HG02623 (cell line): ENCODE measurements at regions not wholly inside any gene's neighbourhood (a gene's known extent, or its start where the extent isn't known, plus 50 kb on each side); places are given as distances from the start of the nearest gene placed in this dataset.
"Not testable (repeated sequence)": the region's sequence is repeated elsewhere in the genome, so short reads cannot be mapped to it uniquely, and the experiment has no call there.

Experiments
- ATAC-seq: cut with Tn5 transposase; IDR thresholded peaks from one replicate; pipeline ENCODE4 v1.9.1; 2021; ENCODE audit warnings: moderate library complexity; ENCODE audit not compliant: unreplicated experiment

- ATAC-seq = no peak
Measured at GRCh38 chr16:60077861-60078260, 1343.7 kb upstream of the GOT2 start.

GRCh38 chr16:60074378-60074777, 1340.3 kb upstream of the GOT2 start:
- ATAC-seq = no peak

- no peak for ATAC-seq
Measured at GRCh38 chr16:60073376-60073775, 1339.3 kb upstream of the GOT2 start.

GRCh38 chr16:60064026-60064425, 1329.9 kb upstream of the GOT2 start:
- ATAC-seq = no peak

GRCh38 chr16:60061396-60061795, 1327.3 kb upstream of the GOT2 start:
- no peak for ATAC-seq

- no peak for ATAC-seq
Measured at GRCh38 chr16:60060731-60061130, 1326.6 kb upstream of the GOT2 start.

GRCh38 chr16:60059141-60059540, 1325.0 kb upstream of the GOT2 start:
- no peak for ATAC-seq

GRCh38 chr16:60041671-60042070, 1307.6 kb upstream of the GOT2 start:
- ATAC-seq = no peak

GRCh38 chr16:60031740-60032139, 1297.6 kb upstream of the GOT2 start:
- ATAC-seq = no peak

- no peak for ATAC-seq
Measured at GRCh38 chr16:60027351-60027750, 1293.2 kb upstream of the GOT2 start.

- no peak for ATAC-seq
Measured at GRCh38 chr16:60013076-60013475, 1279.0 kb upstream of the GOT2 start.

- ATAC-seq = no peak
Measured at GRCh38 chr16:60001523-60001922, 1267.4 kb upstream of the GOT2 start.

- no peak for ATAC-seq
Measured at GRCh38 chr16:59997706-59998105, 1263.6 kb upstream of the GOT2 start.

GRCh38 chr16:59993101-59993500, 1259.0 kb upstream of the GOT2 start:
- no peak for ATAC-seq

- ATAC-seq = no peak
Measured at GRCh38 chr16:59991171-59991570, 1257.1 kb upstream of the GOT2 start.

- ATAC-seq = no peak
Measured at GRCh38 chr16:59988591-59988990, 1254.5 kb upstream of the GOT2 start.

GRCh38 chr16:59975953-59976352, 1241.8 kb upstream of the GOT2 start:
- no peak for ATAC-seq

- no peak for ATAC-seq
Measured at GRCh38 chr16:59973966-59974365, 1239.8 kb upstream of the GOT2 start.

- no peak for ATAC-seq
Measured at GRCh38 chr16:59971264-59971663, 1237.1 kb upstream of the GOT2 start.

- ATAC-seq = no peak
Measured at GRCh38 chr16:59964232-59964924, 1230.3 kb upstream of the GOT2 start.

- ATAC-seq = no peak
Measured at GRCh38 chr16:59959311-59959710, 1225.2 kb upstream of the GOT2 start.

- no peak for ATAC-seq
Measured at GRCh38 chr16:59950431-59950830, 1216.3 kb upstream of the GOT2 start.

- not testable (repeated sequence) for ATAC-seq
Measured at GRCh38 chr16:59944041-59944440, 1209.9 kb upstream of the GOT2 start.
